GM19351 (cell line): ENCODE measurements at regions not wholly inside any gene's neighbourhood (a gene's known extent, or its start where the extent isn't known, plus 50 kb on each side); places are given as distances from the start of the nearest gene placed in this dataset.
A peak's percentile ranks its signal among the peaks of the same experiment; 100 is the strongest.
"Not testable (repeated sequence)": the region's sequence is repeated elsewhere in the genome, so short reads cannot be mapped to it uniquely, and the experiment has no call there.

Experiments used
- ATAC-seq: cut with Tn5 transposase; IDR thresholded peaks from one replicate; pipeline ENCODE4 v1.9.1; 2021; ENCODE audit warnings: mild to moderate bottlenecking, moderate library complexity; ENCODE audit not compliant: unreplicated experiment

- peak; percentile 37 for ATAC-seq
These were observed 297.3 kb downstream of the GUCY2F start for GRCh38 chrX:109184506-109185139.

GRCh38 chrX:109172091-109172602, 309.7 kb downstream of the GUCY2F start:
- ATAC-seq, result no peak

DNA sequence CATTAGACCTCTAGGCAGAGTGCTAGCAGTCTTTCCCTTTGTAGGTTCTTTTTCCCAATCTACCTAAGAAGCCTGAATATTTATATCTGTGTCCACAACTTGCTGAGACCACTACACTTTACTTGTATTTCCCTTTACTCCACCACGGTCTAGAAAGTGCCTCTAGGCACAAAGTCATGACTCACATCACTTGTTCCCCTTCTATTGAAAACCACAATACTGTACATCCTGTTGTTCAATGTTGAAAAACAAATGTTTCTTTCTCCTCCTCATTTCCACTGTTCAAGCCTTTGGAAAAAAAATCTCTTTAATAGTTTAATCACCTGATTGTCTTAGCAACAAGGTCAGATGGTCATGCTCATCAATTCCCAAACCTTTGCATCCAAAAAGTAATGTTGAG, 326.7 kb downstream of the GUCY2F start:
- ATAC-seq, result no peak

- not testable (repeated sequence) for ATAC-seq
These were observed 337.7 kb downstream of the GUCY2F start for GRCh38 chrX:109144173-109144572.

- ATAC-seq, result no peak
These were observed 341.4 kb downstream of the GUCY2F start for GRCh38 chrX:109140463-109140862.

DNA sequence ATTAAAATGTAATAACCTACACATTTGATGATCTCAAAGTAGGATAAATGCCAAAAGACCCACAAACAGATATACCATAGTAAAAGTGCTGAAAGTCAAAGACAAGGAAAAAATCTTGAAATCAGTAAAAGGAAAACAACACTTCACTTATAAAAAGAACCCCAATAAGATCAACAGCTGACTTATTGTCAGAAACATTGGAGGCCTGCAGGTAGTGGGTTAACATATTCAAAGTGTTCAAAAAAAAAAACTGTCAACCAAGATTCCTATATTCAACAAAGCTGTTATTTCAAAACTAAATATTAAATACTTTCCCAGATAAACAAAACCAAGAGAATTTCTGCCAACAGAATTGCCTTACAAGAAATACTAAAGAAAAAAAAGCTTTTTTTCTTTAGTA, 347.1 kb downstream of the GUCY2F start:
- ATAC-seq, result no peak

DNA sequence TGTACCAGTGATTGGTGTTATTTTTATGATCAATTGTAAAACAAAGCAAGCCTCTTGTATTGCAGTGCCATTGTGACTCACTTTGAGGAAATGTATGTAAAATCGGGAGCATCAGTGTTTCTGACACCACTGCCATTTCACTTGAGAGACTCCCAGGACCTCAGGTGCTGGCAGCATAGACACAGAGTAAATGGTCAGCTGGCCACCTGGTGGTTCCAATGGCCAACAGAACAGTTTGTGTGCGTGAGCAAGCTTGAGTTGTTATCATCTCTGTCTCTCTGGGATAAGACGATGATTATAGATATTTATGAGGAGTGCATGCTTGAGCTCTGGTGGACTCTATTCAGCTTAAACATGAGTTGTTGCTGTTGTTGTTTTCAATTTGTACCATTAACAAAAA, 356.6 kb downstream of the GUCY2F start:
- no peak for ATAC-seq

DNA sequence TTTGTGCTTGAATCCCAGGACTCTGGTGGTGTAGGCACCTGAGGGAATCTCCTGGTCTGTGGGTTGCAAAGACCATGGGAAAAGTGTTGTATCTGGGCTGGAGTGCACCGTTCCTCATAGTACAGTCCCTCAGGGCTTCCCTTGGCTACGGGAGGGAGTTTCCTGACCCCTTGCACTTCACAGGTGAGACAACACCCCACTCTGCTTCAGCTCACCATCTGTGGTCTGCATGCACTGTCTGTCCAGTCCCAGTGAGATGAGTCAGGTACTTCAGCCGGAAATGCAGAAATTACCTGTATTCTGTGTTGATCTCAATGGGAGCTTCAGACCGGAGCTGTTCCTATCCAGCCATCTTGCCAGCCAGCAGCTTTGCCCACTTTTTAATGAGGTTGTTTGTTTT, 353.0 kb upstream of the IRS4 start:
- no peak for ATAC-seq

GRCh38 chrX:109077788-109078187, 341.4 kb upstream of the IRS4 start:
- ATAC-seq, result no peak

GRCh38 chrX:109054181-109054581, 317.8 kb upstream of the IRS4 start:
- ATAC-seq, result not testable (repeated sequence)

GRCh38 chrX:109049903-109050302, 313.5 kb upstream of the IRS4 start:
- ATAC-seq, result no peak

GRCh38 chrX:109049416-109049815, 313.1 kb upstream of the IRS4 start:
- ATAC-seq, result no peak

GRCh38 chrX:109040057-109040456, 303.7 kb upstream of the IRS4 start:
- ATAC-seq, result no peak

- ATAC-seq, result peak; percentile 51
These were observed 300.3 kb upstream of the IRS4 start for GRCh38 chrX:109036624-109037023.

DNA sequence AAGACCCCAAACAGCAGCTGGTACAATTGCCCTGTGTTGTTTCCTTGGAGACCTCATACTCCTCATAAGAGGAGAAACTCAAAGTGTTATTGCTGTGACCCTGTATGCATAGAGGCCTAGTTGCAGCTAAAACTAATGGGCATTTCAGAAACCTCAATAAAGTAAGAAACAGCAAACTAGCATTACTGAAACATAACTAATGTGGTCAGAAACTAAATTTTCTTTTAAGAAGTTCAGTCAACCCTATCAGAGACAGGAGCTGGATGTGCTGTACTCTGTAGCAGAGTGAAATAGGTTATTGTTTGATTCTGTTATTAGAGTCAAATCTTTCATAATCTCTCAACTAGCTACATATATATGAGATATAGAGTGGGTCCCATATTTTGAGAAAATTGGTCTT, 257.5 kb upstream of the IRS4 start:
- ATAC-seq, result no peak

GRCh38 chrX:108972899-108973298, 236.5 kb upstream of the IRS4 start:
- not testable (repeated sequence) for ATAC-seq

- ATAC-seq, result no peak
These were observed 210.8 kb upstream of the IRS4 start for GRCh38 chrX:108947205-108947604.

DNA sequence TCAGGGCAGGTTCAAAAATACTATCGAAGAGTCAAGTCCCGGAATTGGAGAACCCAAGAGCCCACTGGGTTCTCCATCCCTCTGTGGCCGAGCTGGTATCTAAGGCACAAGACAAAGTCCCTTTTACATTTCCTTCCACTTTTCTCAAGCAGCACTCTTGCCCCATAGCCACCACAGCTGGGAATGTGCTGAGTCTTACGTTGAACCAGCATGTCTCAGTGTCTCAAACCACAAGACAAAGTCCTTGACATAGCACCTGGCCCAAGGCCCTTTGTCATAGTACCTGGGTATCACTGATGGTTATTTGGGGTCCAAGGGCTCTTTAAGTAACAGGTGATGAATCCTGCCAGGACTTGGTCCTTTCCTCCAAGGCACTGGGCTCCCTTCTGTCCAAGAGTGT, 210.2 kb upstream of the IRS4 start:
- ATAC-seq, result peak; percentile 8

DNA sequence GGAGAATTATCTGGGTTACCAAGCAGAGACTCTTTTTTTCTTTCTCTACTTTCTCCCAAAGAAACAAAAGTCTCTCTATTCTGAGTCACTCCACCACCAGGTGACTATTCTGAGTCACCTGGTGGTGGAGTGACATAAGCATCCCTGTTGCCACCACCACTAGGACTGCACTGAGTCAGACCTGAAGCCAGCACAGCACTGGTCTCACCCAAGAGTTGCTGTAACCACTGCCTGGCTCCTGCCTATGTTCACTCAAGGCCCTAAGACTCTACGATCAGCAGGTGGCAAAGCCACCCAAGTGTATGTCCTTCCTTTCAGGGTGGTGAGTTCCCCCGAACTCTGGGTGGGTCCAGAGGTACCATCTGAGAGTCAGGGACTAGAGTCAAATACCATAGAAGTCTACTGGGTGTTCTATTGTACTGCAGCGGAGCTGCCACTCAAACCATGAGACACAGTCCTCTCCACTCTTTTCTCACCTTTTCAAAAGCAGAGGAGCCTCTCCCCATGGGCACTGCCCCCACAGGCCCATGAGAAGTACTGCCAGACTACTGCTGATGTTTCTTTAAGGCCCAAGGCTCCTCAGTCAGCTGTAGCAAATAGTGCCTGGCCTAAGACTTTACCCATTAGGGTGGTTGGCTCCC, 209.6 kb upstream of the IRS4 start:
- ATAC-seq, result peak; percentile 70

GRCh38 chrX:108914791-108915190, 178.4 kb upstream of the IRS4 start:
- no peak for ATAC-seq

GRCh38 chrX:108903831-108904230, 167.5 kb upstream of the IRS4 start:
- not testable (repeated sequence) for ATAC-seq

- no peak for ATAC-seq
These were observed 164.0 kb upstream of the IRS4 start for GRCh38 chrX:108900333-108900732.

- ATAC-seq, result not testable (repeated sequence)
These were observed 160.0 kb upstream of the IRS4 start for GRCh38 chrX:108896349-108896748.
